CD14-positive monocyte (primary cell): ENCODE measurements at regions not wholly inside any gene's neighbourhood (a gene's known extent, or its start where the extent isn't known, plus 50 kb on each side); places are given as distances from the start of the nearest gene placed in this dataset.

ENCODE experiments used
- DNase-seq, 3 donors: peaks; one replicate each; pipeline ENCODE4 v3.0.0-alpha.2; 2011 to 2022
- H2AFZ ChIP-seq: 2 replicates; pipeline ENCODE4 v1.6.0; 2012; ENCODE audit warnings: mild to moderate bottlenecking, low read depth, low read length, inconsistent platforms; ENCODE audit not compliant: insufficient read depth, poor library complexity, severe bottlenecking
- H3K27ac ChIP-seq, 2 donors: 1 replicate in 1 of 2; 2 replicates in 1 of 2; pipeline ENCODE4 v1.5.1; 2012 to 2013; ENCODE audit warnings: low read length in 2 of 2, control low read depth in 1 of 2, inconsistent platforms in 1 of 2, low read depth in 1 of 2, mild to moderate bottlenecking in 1 of 2
- H3K27me3 ChIP-seq, 2 donors: one replicate each; pipeline versions ENCODE4 v1.6.0 to v1.6.1; 2011 to 2013; ENCODE audit warnings: low read length in 2 of 2; ENCODE audit not compliant: control insufficient read depth in 2 of 2, insufficient read depth in 2 of 2
- H3K36me3 ChIP-seq, 2 donors: replicated peaks in 1 of 2; 1 replicate in 1 of 2; 2 replicates in 1 of 2; pipeline versions ENCODE4 v1.5.1 to v1.6.1; 2012 to 2013; ENCODE audit warnings: low read length in 2 of 2, control low read depth in 1 of 2, inconsistent platforms in 1 of 2, mild to moderate bottlenecking in 1 of 2; ENCODE audit not compliant: insufficient read depth in 2 of 2, control insufficient read depth in 1 of 2
- H3K4me1 ChIP-seq, 2 donors: 1 replicate in 1 of 2; 2 replicates in 1 of 2; pipeline versions ENCODE4 v1.5.1 to v1.6.1; 2012 to 2013; ENCODE audit warnings: low read length in 2 of 2, control low read depth in 1 of 2, inconsistent platforms in 1 of 2, mild to moderate bottlenecking in 1 of 2, moderate library complexity in 1 of 2; ENCODE audit not compliant: insufficient read depth in 2 of 2, control insufficient read depth in 1 of 2
- H3K4me2 ChIP-seq: replicated peaks from 2 replicates; pipeline ENCODE3; 2012; ENCODE audit warnings: low read length, moderate library complexity, mild to moderate bottlenecking; ENCODE audit not compliant: poor library complexity, severe bottlenecking; ENCODE audit errors: extremely low read depth
- H3K4me3 ChIP-seq, 3 experiments: fragments of 200-600 bp in 1 of 3; sonication (generic) in 1 of 3; replicated peaks in 1 of 3; 1 replicate in 2 of 3; 2 replicates in 1 of 3; pipeline ENCODE4 v1.5.1; 2011 to 2013; ENCODE audit warnings: low read length in 3 of 3, mild to moderate bottlenecking in 3 of 3, control low read depth in 2 of 3, low read depth in 2 of 3, inconsistent platforms in 1 of 3, moderate library complexity in 1 of 3
- H3K79me2 ChIP-seq: 2 replicates; pipeline ENCODE4 v1.6.0; 2012; ENCODE audit warnings: mild to moderate bottlenecking, control low read depth, inconsistent platforms, low read length, moderate library complexity; ENCODE audit not compliant: insufficient read depth
- H3K9ac ChIP-seq: 2 replicates; pipeline ENCODE4 v1.6.0; 2017; ENCODE audit warnings: low read length, mild to moderate bottlenecking; ENCODE audit not compliant: insufficient read depth, poor library complexity, severe bottlenecking
- H3K9me3 ChIP-seq, 2 donors: replicated peaks in 1 of 2; 1 replicate in 1 of 2; 2 replicates in 1 of 2; pipeline versions ENCODE4 v1.5.1 to v1.6.1; 2012 to 2013; ENCODE audit warnings: low read length in 2 of 2, control low read depth in 1 of 2; ENCODE audit not compliant: control insufficient read depth in 1 of 2, insufficient read depth in 1 of 2
- H4K20me1 ChIP-seq: 2 replicates; pipeline ENCODE4 v1.6.0; 2012; ENCODE audit warnings: mild to moderate bottlenecking, low read length, control low read depth, moderate library complexity; ENCODE audit not compliant: insufficient read depth
- H3K27ac Mint-ChIP-seq, 7 donors: one replicate each; pipeline ENCODE4 v1.8.0; 2020; ENCODE audit warnings: mild to moderate bottlenecking in 7 of 7, mixed read lengths in 7 of 7, moderate library complexity in 6 of 7, inconsistent platforms in 2 of 7
- H3K27me3 Mint-ChIP-seq, 3 donors: one replicate each; pipeline ENCODE4 v1.8.0; 2021 to 2022; ENCODE audit warnings: low read depth in 3 of 3, mild to moderate bottlenecking in 3 of 3, mixed read lengths in 3 of 3, moderate library complexity in 3 of 3, inconsistent platforms in 1 of 3
- H3K36me3 Mint-ChIP-seq, 2 donors: one replicate each; pipeline ENCODE4 v1.8.0; 2020; ENCODE audit warnings: mixed read lengths in 2 of 2, inconsistent platforms in 1 of 2, mild to moderate bottlenecking in 1 of 2
- H3K4me1 Mint-ChIP-seq: one replicate; pipeline ENCODE4 v1.8.0; 2020; ENCODE audit warnings: mild to moderate bottlenecking, mixed read lengths
- H3K4me3 Mint-ChIP-seq, 2 donors: one replicate each; pipeline ENCODE4 v1.8.0; 2020; ENCODE audit warnings: mild to moderate bottlenecking in 2 of 2, mixed read lengths in 2 of 2, moderate library complexity in 1 of 2
- H3K9me3 Mint-ChIP-seq, 7 donors: one replicate each; pipeline ENCODE4 v1.8.0; 2020 to 2022; ENCODE audit warnings: mixed read lengths in 7 of 7, mild to moderate bottlenecking in 6 of 7, moderate library complexity in 6 of 7, inconsistent platforms in 2 of 7
- CTCF ChIP-seq: fragments of 200-600 bp; IDR thresholded peaks from one replicate; pipeline ENCODE4 v1.8.0; 2022; ENCODE audit warnings: antibody characterized with exemption, mild to moderate bottlenecking
- WGBS: methylation state at CpG from one replicate; pipeline ENCODE4 v1.1.5; 2013; ENCODE audit warnings: missing lambda C conversion rate; ENCODE audit not compliant: insufficient coverage; 5-methylcytosine and 5-hydroxymethylcytosine counted together
- intact Hi-C, 2 donors: fragments of 100-400 bp; cut with micrococcal nuclease; formaldehyde crosslinking; loops; one replicate each; pipeline versions ENCODE4 v1.15.0 to v1.15.1; 2023

GRCh38 chr6:56401477-56402070 lies 154.2 kb upstream of the COL21A1 start:
- DNase-seq: no peak
- Mint-ChIP-seq H3K27me3 (peaks cover 0 to 3% (median 2%) of the 10 kb centered on the region in 3 donors), H3K27ac (no peak overlapping the region), H3K4me1 (no peaks in the 10 kb centered on the region), H3K9me3 (peaks cover 0 to 8% (median 4%) of the 10 kb centered on the region in 7 donors), H3K36me3 (no peaks in the 10 kb centered on the region), H3K4me3 (no peak overlapping the region)
- no peak for TF ChIP-seq CTCF
- H3K27me3 ChIP-seq: no peaks in the 10 kb centered on the region
- WGBS: no CpG with 5 or more reads among the region's 1 CpG
- H2AFZ ChIP-seq: no peak overlapping the region
- no peak overlapping the region for H3K4me3 ChIP-seq
- no peaks in the 10 kb centered on the region for H3K4me1 ChIP-seq
- H3K4me2 ChIP-seq: no peak overlapping the region
- no peaks in the 10 kb centered on the region for H4K20me1 ChIP-seq
- no peaks in the 10 kb centered on the region for H3K36me3 ChIP-seq
- no peaks in the 10 kb centered on the region for H3K79me2 ChIP-seq
- no peaks in the 10 kb centered on the region for H3K9me3 ChIP-seq
- no peak overlapping the region for H3K27ac ChIP-seq
- no peak overlapping the region for H3K9ac ChIP-seq
- intact Hi-C loops: no loop called here

- Histone ChIP-seq H3K9ac (no peak overlapping the region), H3K4me1 (no peaks in the 10 kb centered on the region), H3K27me3 (no peaks in the 10 kb centered on the region), H2AFZ (no peak overlapping the region), H3K36me3 (no peaks in the 10 kb centered on the region), H3K4me2 (no peak overlapping the region), H3K4me3 (no peak overlapping the region), H4K20me1 (no peaks in the 10 kb centered on the region), H3K27ac (no peak overlapping the region), H3K9me3 (no peaks in the 10 kb centered on the region), H3K79me2 (no peaks in the 10 kb centered on the region)
- H3K9me3 Mint-ChIP-seq: peaks cover 0 to 13% (median 4%) of the 10 kb centered on the region in 7 donors
- TF ChIP-seq CTCF: no peak
- WGBS: 100% methylated on average over 1 of the region's 4 CpGs
- no peak overlapping the region for H3K27ac Mint-ChIP-seq
- no peak for DNase-seq
- H3K27me3 Mint-ChIP-seq: peaks cover 0 to 2% (median 1%) of the 10 kb centered on the region in 3 donors
- no peaks in the 10 kb centered on the region for H3K4me1 Mint-ChIP-seq
- intact Hi-C loops: no loop called here
- no peak overlapping the region for H3K4me3 Mint-ChIP-seq
- no peaks in the 10 kb centered on the region for H3K36me3 Mint-ChIP-seq
Measured at GRCh38 chr6:56400273-56400672, 152.9 kb upstream of the COL21A1 start.
